Urinary bladder (tissue), 3 donors: ENCODE measurements at regions not wholly inside any gene's neighbourhood (a gene's known extent, or its start where the extent isn't known, plus 50 kb on each side); places are given as distances from the start of the nearest gene placed in this dataset.
"Not testable (repeated sequence)": the region's sequence is repeated elsewhere in the genome, so short reads cannot be mapped to it uniquely, and the experiment has no call there.

Source experiments
- DNase-seq: peaks from one replicate; pipeline ENCODE4 v3.0.0-alpha.2; 2015; ENCODE audit errors: extremely low spot score
- H3K27ac ChIP-seq: one replicate; pipeline ENCODE4 v1.5.1; 2013; ENCODE audit warnings: low read depth, mild to moderate bottlenecking, moderate library complexity
- H3K36me3 ChIP-seq: one replicate; pipeline ENCODE4 v1.6.1; 2013; ENCODE audit warnings: mild to moderate bottlenecking, moderate library complexity; ENCODE audit not compliant: insufficient read depth
- H3K4me1 ChIP-seq: one replicate; pipeline ENCODE4 v1.6.1; 2013; ENCODE audit warnings: mild to moderate bottlenecking, moderate library complexity; ENCODE audit not compliant: insufficient read depth
- H3K4me3 ChIP-seq: one replicate; pipeline ENCODE4 v1.5.1; 2013; ENCODE audit warnings: low read depth, low read length
- WGBS: extraction: QIAGEN DNeasy Blood & Tissue Kit; methylation state at CpG from one replicate; pipeline ENCODE4 v1.1.7; 2013; 5-methylcytosine and 5-hydroxymethylcytosine counted together
- donor health status: healthy with polysubstance abuse.
- donor health status: healthy.

GRCh38 chr16:58821886-58822285 is 87.8 kb upstream of the GOT2 start:
- no peak for DNase-seq
- H3K36me3 ChIP-seq: no peaks in the 10 kb centered on the region
- no peaks in the 10 kb centered on the region for H3K4me1 ChIP-seq
- no peak overlapping the region for H3K4me3 ChIP-seq
- no peak overlapping the region for H3K27ac ChIP-seq

- no peaks in the 10 kb centered on the region for H3K4me1 ChIP-seq
- no peaks in the 10 kb centered on the region for H3K36me3 ChIP-seq
- H3K27ac ChIP-seq: no peak overlapping the region
- no peak for DNase-seq
- WGBS: 33% methylated on average over 1 of the region's 1 CpG
- no peak overlapping the region for H3K4me3 ChIP-seq
Observed at GRCh38 chr16:58820411-58820810, 86.3 kb upstream of the GOT2 start.

GRCh38 chr16:58815181-58815888 is 81.2 kb upstream of the GOT2 start:
- DNase-seq: no peak
- no peak overlapping the region for H3K27ac ChIP-seq
- 70% methylated on average over 7 of the region's 7 CpGs for WGBS
- H3K4me1 ChIP-seq: no peaks in the 10 kb centered on the region
- no peak overlapping the region for H3K4me3 ChIP-seq
- H3K36me3 ChIP-seq: no peaks in the 10 kb centered on the region

- under 1% methylated on average over 12 of the region's 12 CpGs for WGBS
- H3K4me3 ChIP-seq: no peak overlapping the region
Observed at GRCh38 chr16:58814348-58814801, 80.3 kb upstream of the GOT2 start.

GRCh38 chr16:58809213-58809612 is 75.1 kb upstream of the GOT2 start:
- Histone ChIP-seq H3K36me3 (no peaks in the 10 kb centered on the region), H3K4me3 (no peak overlapping the region), H3K4me1 (no peaks in the 10 kb centered on the region), H3K27ac (no peak overlapping the region)
- DNase-seq: no peak
- 79% methylated on average over 3 of the region's 3 CpGs for WGBS

More at GRCh38 chr16:58814348-58814801, 80.3 kb upstream of the GOT2 start:
- peak; percentile 46 for DNase-seq
- Histone ChIP-seq H3K36me3 (no peaks in the 10 kb centered on the region), H3K4me1 (no peaks in the 10 kb centered on the region), H3K27ac (no peak overlapping the region)

- H3K36me3 ChIP-seq: no peaks in the 10 kb centered on the region
- no peak overlapping the region for H3K27ac ChIP-seq
- H3K4me1 ChIP-seq: no peaks in the 10 kb centered on the region
- no peak overlapping the region for H3K4me3 ChIP-seq
- no peak for DNase-seq
Observed at GRCh38 chr16:58807276-58807675, 73.2 kb upstream of the GOT2 start.

- Histone ChIP-seq H3K4me3 (no peak overlapping the region), H3K4me1 (no peaks in the 10 kb centered on the region), H3K27ac (no peak overlapping the region), H3K36me3 (no peaks in the 10 kb centered on the region)
- DNase-seq: no peak
- 52% methylated on average over 1 of the region's 1 CpG for WGBS
Observed at GRCh38 chr16:58801838-58802237, 67.7 kb upstream of the GOT2 start.

GRCh38 chr16:58797137-58797801 is 63.2 kb upstream of the GOT2 start:
- H3K4me3 ChIP-seq: no peak overlapping the region
- no peak overlapping the region for H3K27ac ChIP-seq
- 75% methylated on average over 9 of the region's 9 CpGs for WGBS
- H3K36me3 ChIP-seq: no peaks in the 10 kb centered on the region
- DNase-seq: no peak
- no peaks in the 10 kb centered on the region for H3K4me1 ChIP-seq

- Histone ChIP-seq H3K4me1 (no peaks in the 10 kb centered on the region), H3K27ac (no peak overlapping the region), H3K4me3 (no peak overlapping the region), H3K36me3 (no peaks in the 10 kb centered on the region)
- WGBS: 78% methylated on average over 1 of the region's 1 CpG
- no peak for DNase-seq
Observed at GRCh38 chr16:58793366-58793765, 59.2 kb upstream of the GOT2 start.

GRCh38 chr16:58792188-58792587 is 58.1 kb upstream of the GOT2 start:
- WGBS: 21% methylated on average over 2 of the region's 2 CpGs
- H3K4me3 ChIP-seq: no peak overlapping the region
- no peaks in the 10 kb centered on the region for H3K36me3 ChIP-seq
- H3K4me1 ChIP-seq: no peaks in the 10 kb centered on the region
- DNase-seq: no peak
- no peak overlapping the region for H3K27ac ChIP-seq

GRCh38 chr16:58790816-58791557 is 56.9 kb upstream of the GOT2 start:
- H3K27ac ChIP-seq, H3K4me1 ChIP-seq, DNase-seq, H3K4me3 ChIP-seq, H3K36me3 ChIP-seq: not testable (repeated sequence)
- 94% methylated on average over 32 of the region's 32 CpGs for WGBS

- no peak overlapping the region for H3K4me3 ChIP-seq
- H3K27ac ChIP-seq: no peak overlapping the region
- no peak for DNase-seq
- no peaks in the 10 kb centered on the region for H3K36me3 ChIP-seq
- WGBS: 77% methylated on average over 4 of the region's 4 CpGs
- H3K4me1 ChIP-seq: no peaks in the 10 kb centered on the region
Observed at GRCh38 chr16:58789351-58789750, 55.2 kb upstream of the GOT2 start.
